ENCODE measurements at regions not wholly inside any gene's neighbourhood (a gene's known extent, or its start where the extent isn't known, plus 50 kb on each side); places are given as distances from the start of the nearest gene placed in this dataset.
A peak's percentile ranks its signal among the peaks of the same experiment; 100 is the strongest.
"Not testable (repeated sequence)": the region's sequence is repeated elsewhere in the genome, so short reads cannot be mapped to it uniquely, and the experiment has no call there.

- DNase-seq = no peak
These were observed 96.5 kb upstream of the PCSK1 start for GRCh38 chr5:96529559-96529958.

- no peak for DNase-seq
These were observed 97.9 kb upstream of the PCSK1 start for GRCh38 chr5:96530901-96531300.

GRCh38 chr5:96533371-96533770 lies 100.3 kb upstream of the PCSK1 start:
- no peak for DNase-seq

- peak; percentile 5 for DNase-seq
These were observed 104.3 kb upstream of the PCSK1 start for GRCh38 chr5:96537386-96537785.

- no peak for DNase-seq
These were observed 105.8 kb upstream of the PCSK1 start for GRCh38 chr5:96538808-96539250.

GRCh38 chr5:96546120-96546519 lies 113.1 kb upstream of the PCSK1 start:
- DNase-seq = no peak

- no peak for DNase-seq
These were observed 114.4 kb upstream of the PCSK1 start for GRCh38 chr5:96547486-96547885.

- no peak for DNase-seq
These were observed 113.3 kb upstream of the CAST start for GRCh38 chr5:96548905-96549304.

- DNase-seq = not testable (repeated sequence)
These were observed 101.3 kb upstream of the CAST start for GRCh38 chr5:96560857-96561256.

GRCh38 chr5:96562614-96563013 lies 99.6 kb upstream of the CAST start:
- no peak for DNase-seq

GRCh38 chr5:96563816-96564215 lies 98.4 kb upstream of the CAST start:
- no peak for DNase-seq

- DNase-seq = no peak
These were observed 96.5 kb upstream of the CAST start for GRCh38 chr5:96565582-96566265.

GRCh38 chr5:96566833-96567587 lies 95.2 kb upstream of the CAST start:
- no peak for DNase-seq

- DNase-seq = no peak
These were observed 92.8 kb upstream of the CAST start for GRCh38 chr5:96569332-96569731.

GRCh38 chr5:96569770-96570169 lies 92.4 kb upstream of the CAST start:
- DNase-seq = no peak

GRCh38 chr5:96572864-96573512 lies 89.2 kb upstream of the CAST start:
- DNase-seq = no peak

GRCh38 chr5:96573513-96573894 lies 88.7 kb upstream of the CAST start:
- DNase-seq = no peak

- no peak for DNase-seq
These were observed 85.3 kb upstream of the CAST start for GRCh38 chr5:96576876-96577275.

GRCh38 chr5:96577909-96578308 lies 84.3 kb upstream of the CAST start:
- DNase-seq = no peak

- DNase-seq = no peak
These were observed 82.5 kb upstream of the CAST start for GRCh38 chr5:96579711-96580110.

GRCh38 chr5:96582343-96582742 lies 79.8 kb upstream of the CAST start:
- DNase-seq = no peak

GRCh38 chr5:96584712-96585111 lies 77.5 kb upstream of the CAST start:
- DNase-seq = no peak

- DNase-seq = no peak
These were observed 73.6 kb upstream of the CAST start for GRCh38 chr5:96588539-96588938.

GRCh38 chr5:96590796-96591195 lies 71.4 kb upstream of the CAST start:
- no peak for DNase-seq

Data from effector CD4-positive, alpha-beta T cell (primary cell).